SK-N-SH (cell line): ENCODE measurements at regions not wholly inside any gene's neighbourhood (a gene's known extent, or its start where the extent isn't known, plus 50 kb on each side); places are given as distances from the start of the nearest gene placed in this dataset.

ENCODE experiments used
- CTCF ChIA-PET: fragments of 300-600, 350-600 bp; formaldehyde crosslinking; extraction: SDS; loops from one replicate; lab custom pipeline; 2021; lab: Yijun Ruan, JAX
- POLR2A ChIA-PET: fragments of 350-600 bp; sonication (Branson Sonifier 250); formaldehyde crosslinking; extraction: SDS; loops from one replicate; lab custom pipeline; 2020; ENCODE audit warnings: antibody characterized with exemption, inconsistent platforms; lab: Yijun Ruan, JAX
- DNase-seq: peaks from one replicate; pipeline ENCODE4 v3.0.0; 2012
- H2AFZ ChIP-seq: fragments of 200-600 bp; sonication (generic); 2 replicates; pipeline ENCODE4 v1.8.1; 2016; ENCODE audit warnings: antibody characterized with exemption, mild to moderate bottlenecking, low read depth
- H3F3A ChIP-seq: fragments of 200-600 bp; sonication (generic); replicated peaks from 2 replicates; pipeline ENCODE3; 2016; ENCODE audit warnings: antibody characterized with exemption, mild to moderate bottlenecking; ENCODE audit not compliant: insufficient read depth
- H3K27ac ChIP-seq, 2 experiments: fragments of 200-500 bp in 1 of 2; fragments of 200-600 bp in 1 of 2; sonication (Bioruptor generic) in 1 of 2; sonication (generic), shearing (Covaris generic) in 1 of 2; 2 replicates each; pipeline versions ENCODE4 v1.5.1 to v1.6.1; 2014 to 2016; ENCODE audit warnings: low read depth in 2 of 2, inconsistent platforms in 1 of 2, low read length in 1 of 2, mild to moderate bottlenecking in 1 of 2, mixed read lengths in 1 of 2
- H3K27me3 ChIP-seq: fragments of 200-600 bp; sonication (generic), shearing (Covaris generic); 2 replicates; pipeline ENCODE4 v1.6.1; 2016; ENCODE audit warnings: mixed run types; ENCODE audit not compliant: insufficient read depth
- H3K36me3 ChIP-seq, 2 experiments: fragments of 200-500 bp in 1 of 2; fragments of 200-600 bp in 1 of 2; sonication (Bioruptor generic) in 1 of 2; sonication (generic) in 1 of 2; replicated peaks in 1 of 2; 2 replicates each; pipeline versions ENCODE3 to v1.5.1; 2014 to 2016; ENCODE audit warnings: low read length in 1 of 2, mild to moderate bottlenecking in 1 of 2; ENCODE audit not compliant: insufficient read depth in 2 of 2, control insufficient read depth in 1 of 2
- H3K4me1 ChIP-seq, 2 experiments: fragments of 200-500 bp in 1 of 2; fragments of 200-600 bp in 1 of 2; sonication (Bioruptor generic) in 1 of 2; sonication (generic), shearing (Covaris generic) in 1 of 2; 2 replicates each; pipeline versions ENCODE4 v1.5.1 to v1.6.1; 2014 to 2016; ENCODE audit warnings: low read depth in 1 of 2, low read length in 1 of 2, mixed run types in 1 of 2; ENCODE audit not compliant: insufficient read depth in 2 of 2, control insufficient read depth in 1 of 2
- H3K4me2 ChIP-seq: fragments of 200-600 bp; sonication (generic), shearing (Covaris generic); 2 replicates; pipeline ENCODE4 v1.6.1; 2017; ENCODE audit warnings: mixed run types
- H3K4me3 ChIP-seq, 2 experiments: fragments of 200-500 bp in 1 of 2; fragments of 200-600 bp in 1 of 2; sonication (Bioruptor generic) in 1 of 2; sonication (generic), shearing (Covaris generic) in 1 of 2; 2 replicates each; pipeline versions ENCODE4 v1.5.1 to v1.8.1; 2014 to 2016; ENCODE audit warnings: low read depth in 2 of 2, inconsistent platforms in 1 of 2, low read length in 1 of 2, mild to moderate bottlenecking in 1 of 2, mixed read lengths in 1 of 2, moderate library complexity in 1 of 2
- H3K79me2 ChIP-seq: fragments of 200-600 bp; sonication (generic); 2 replicates; pipeline ENCODE4 v1.8.1; 2017; ENCODE audit warnings: mild to moderate bottlenecking; ENCODE audit not compliant: insufficient read depth
- H3K9ac ChIP-seq: fragments of 200-600 bp; sonication (generic); 2 replicates; pipeline ENCODE4 v1.6.1; 2017; ENCODE audit warnings: mixed run types
- H3K9me2 ChIP-seq: fragments of 200-600 bp; sonication (generic); 2 replicates; pipeline ENCODE4 v1.6.1; 2017; ENCODE audit warnings: mixed run types
- H3K9me3 ChIP-seq: fragments of 200-600 bp; sonication (generic); 2 replicates; pipeline ENCODE4 v1.6.1; 2017; ENCODE audit warnings: mixed run types, mild to moderate bottlenecking, moderate library complexity
- H4K20me1 ChIP-seq: fragments of 200-600 bp; sonication (generic); 2 replicates; pipeline ENCODE4 v1.6.1; 2017; ENCODE audit warnings: mild to moderate bottlenecking, mixed run types; ENCODE audit not compliant: insufficient read depth
- EP300 ChIP-seq, 2 experiments: IDR thresholded peaks; 2 replicates each; pipeline versions ENCODE4 v1.4.0 to v1.6.1; 2012; ENCODE audit warnings: borderline replicate concordance in 1 of 2, low read depth in 1 of 2, low read length in 1 of 2
- NFIC ChIP-seq: IDR thresholded peaks from 2 replicates; pipeline ENCODE4 v1.4.0; 2012; ENCODE audit warnings: borderline replicate concordance
- NRF1 ChIP-seq: IDR thresholded peaks from 2 replicates; pipeline ENCODE4 v1.6.1; 2012; ENCODE audit warnings: low read depth, mild to moderate bottlenecking, low read length
- PBX3 ChIP-seq: IDR thresholded peaks from 2 replicates; pipeline ENCODE4; 2012
- POLR2AphosphoS5 ChIP-seq: IDR thresholded peaks from 2 replicates; pipeline ENCODE4 v1.6.1; 2012; ENCODE audit warnings: low read depth, low read length
- RCOR1 ChIP-seq: fragments of 150-350 bp; IDR thresholded peaks from 2 replicates; pipeline ENCODE4 v1.6.1; 2017; ENCODE audit warnings: antibody characterized with exemption, low read length
- REST ChIP-seq: IDR thresholded peaks from 2 replicates; pipeline ENCODE4 v1.6.1; 2012; ENCODE audit warnings: mild to moderate bottlenecking, low read depth, low read length, moderate library complexity
- RFX5 ChIP-seq: IDR thresholded peaks from 2 replicates; pipeline ENCODE4 v1.6.1; 2012; ENCODE audit warnings: mild to moderate bottlenecking, improper control_type of control experiment, low read length
- TCF12 ChIP-seq: IDR thresholded peaks from 2 replicates; pipeline ENCODE4 v1.4.0; 2012
- TEAD4 ChIP-seq: IDR thresholded peaks from 2 replicates; pipeline ENCODE4 v1.4.0; 2012; ENCODE audit warnings: mild to moderate bottlenecking, borderline replicate concordance; ENCODE audit not compliant: insufficient read depth
- WGBS: methylation state at CpG from one replicate; pipeline ENCODE4 v1.1.6; 2017; ENCODE audit warnings: low lambda C conversion rate; 5-methylcytosine and 5-hydroxymethylcytosine counted together

- Histone ChIP-seq H3K27me3 (no peaks in the 10 kb centered on the region; the same call in 1 of the 2 replicates), H3K9ac (peak overlapping the region; percentile 43; the same call in 1 of the 2 replicates), H2AFZ (peak overlapping the region; percentile 58; the same call in 1 of the 2 replicates), H3K9me3 (no peaks in the 10 kb centered on the region), H3K36me3 (no peaks in the 10 kb centered on the region), H3K4me1 (peaks cover 0 to 25% of the 10 kb centered on the region in 2 experiments; a peak in 2 of 4 replicates), H3K4me2 (peak overlapping the region; percentile 52), H4K20me1 (no peaks in the 10 kb centered on the region), H3K79me2 (0 out of 2 replicates have a peak, but pooled peaks cover 3% of the 10 kb centered on the region), H3K9me2 (no peaks in the 10 kb centered on the region), H3F3A (peaks cover 30% of the 10 kb centered on the region), H3K4me3 (no peak overlapping the region; a peak in 1 of 4 replicates), H3K27ac (peak overlapping the region in 1 of 2 experiments; percentile 71; a peak in 2 of 4 replicates)
- WGBS: 25% methylated on average over 12 of the region's 26 CpGs
- ChIA-PET POLR2A (no interaction called here), CTCF (no interaction called here)
- no peak for DNase-seq
- TF ChIP-seq TCF12 (peak; percentile 83), POLR2AphosphoS5 (no peak), NRF1 (no peak), NFIC (peak; percentile 27; the same call in 1 of the 2 replicates), TEAD4 (peak; percentile 20; the same call in 1 of the 2 replicates), EP300 (IDR thresholded peaks at IDR 0.05; ENCODE audit: borderline replicate concordance in 1 of 2, low read depth in 1 of 2, low read length in 1 of 2) (peak in 1 of 2 experiments; percentile 62; a peak in 2 of 4 replicates), PBX3 (peak; percentile 42; the same call in 1 of the 2 replicates), RCOR1 (no peak), REST (no peak), RFX5 (no peak)
These were observed 353.1 kb downstream of the FOXL1 start for GRCh38 chr16:86931410-86931941.
